Mesodermal cell (in vitro differentiated cells): ENCODE measurements at regions not wholly inside any gene's neighbourhood (a gene's known extent, or its start where the extent isn't known, plus 50 kb on each side); places are given as distances from the start of the nearest gene placed in this dataset.

Source experiments
- H3K27ac ChIP-seq: 2 replicates; pipeline ENCODE4 v1.7.0; 2013; ENCODE audit warnings: mild to moderate bottlenecking, low read depth, low read length, moderate library complexity; ENCODE audit not compliant: severe bottlenecking
- H3K36me3 ChIP-seq: 2 replicates; pipeline ENCODE4 v1.7.1; 2013; ENCODE audit warnings: mild to moderate bottlenecking, low read length, moderate library complexity; ENCODE audit not compliant: control insufficient read depth, insufficient read depth
- H3K4me1 ChIP-seq: one replicate; pipeline ENCODE4 v1.7.1; 2013; ENCODE audit warnings: mild to moderate bottlenecking, low read length; ENCODE audit not compliant: insufficient read depth, control insufficient read depth, poor library complexity, severe bottlenecking
- H3K4me3 ChIP-seq: 2 replicates; pipeline ENCODE4 v1.7.0; 2013; ENCODE audit warnings: low read length, control low read depth, mild to moderate bottlenecking; ENCODE audit not compliant: insufficient read depth, poor library complexity, severe bottlenecking; ENCODE audit errors: extremely low read depth
- H3K9me3 ChIP-seq: 2 replicates; pipeline ENCODE4 v1.7.1; 2013; ENCODE audit warnings: mild to moderate bottlenecking, low read length, moderate library complexity; ENCODE audit not compliant: control insufficient read depth
- WGBS, 2 experiments: methylation state at CpG; one replicate each; pipeline ENCODE4 v1.1.5; 2013; ENCODE audit warnings: missing lambda C conversion rate in 2 of 2; ENCODE audit not compliant: insufficient coverage in 2 of 2; 5-methylcytosine and 5-hydroxymethylcytosine counted together

DNA sequence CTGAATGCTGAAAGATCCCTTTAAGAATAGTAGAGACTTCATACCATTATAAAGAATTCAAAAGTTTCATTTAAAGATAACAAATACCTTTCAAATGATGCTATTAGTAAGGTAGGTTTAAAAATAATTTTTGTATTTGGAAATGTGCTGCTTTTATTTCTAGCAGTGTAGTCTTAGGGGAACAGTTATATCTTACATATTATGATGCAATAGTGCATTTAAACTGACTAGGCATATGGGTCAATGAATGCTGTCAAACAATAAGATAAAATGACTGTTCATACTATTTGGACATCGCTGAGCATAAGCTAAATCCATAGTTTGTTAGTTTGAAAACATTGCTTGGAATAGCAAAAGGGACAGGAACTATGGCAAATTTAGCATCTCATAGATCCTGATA lies 354.8 kb upstream of the SEMA3A start:
- Histone ChIP-seq H3K4me3 (no peak overlapping the region), H3K4me1 (no peaks in the 10 kb centered on the region), H3K27ac (no peak overlapping the region), H3K9me3 (no peaks in the 10 kb centered on the region), H3K36me3 (no peaks in the 10 kb centered on the region)
- WGBS, 2 experiments: no CpG with 5 or more reads among the region's 1 CpG

GRCh38 chr7:84548366-84549365 lies 354.1 kb upstream of the SEMA3A start:
- H3K27ac ChIP-seq: peak overlapping the region; percentile 16
- H3K4me3 ChIP-seq: no peak overlapping the region
- no peaks in the 10 kb centered on the region for H3K36me3 ChIP-seq
- no peaks in the 10 kb centered on the region for H3K4me1 ChIP-seq
- WGBS, 2 experiments: 50 to 67% methylated on average over 1 of the region's 5 CpGs
- no peaks in the 10 kb centered on the region for H3K9me3 ChIP-seq

DNA sequence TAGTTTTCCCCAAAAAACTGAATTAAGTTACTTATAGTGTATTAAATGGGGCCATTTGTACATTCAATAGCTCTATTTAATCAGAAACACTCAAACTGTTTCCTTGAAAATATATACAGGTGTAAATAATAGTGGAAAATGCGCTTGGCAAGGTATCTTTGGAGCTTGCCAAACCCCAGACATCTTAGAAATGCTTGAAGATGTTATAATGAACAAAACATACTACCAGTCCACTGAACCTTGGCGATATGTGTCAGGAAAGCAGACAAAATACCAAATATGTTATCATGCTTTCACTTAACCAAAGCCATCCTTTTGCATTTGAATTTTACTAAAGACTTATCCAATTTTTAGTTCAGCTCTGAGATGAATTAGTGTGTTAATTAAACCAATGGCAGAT lies 352.7 kb upstream of the SEMA3A start:
- no peaks in the 10 kb centered on the region for H3K36me3 ChIP-seq
- no peaks in the 10 kb centered on the region for H3K9me3 ChIP-seq
- H3K4me3 ChIP-seq: no peak overlapping the region
- H3K4me1 ChIP-seq: no peaks in the 10 kb centered on the region
- WGBS, 2 experiments: no CpG with 5 or more reads among the region's 2 CpGs
- no peak overlapping the region for H3K27ac ChIP-seq

GRCh38 chr7:84546403-84546802 lies 351.8 kb upstream of the SEMA3A start:
- H3K9me3 ChIP-seq: no peaks in the 10 kb centered on the region

DNA sequence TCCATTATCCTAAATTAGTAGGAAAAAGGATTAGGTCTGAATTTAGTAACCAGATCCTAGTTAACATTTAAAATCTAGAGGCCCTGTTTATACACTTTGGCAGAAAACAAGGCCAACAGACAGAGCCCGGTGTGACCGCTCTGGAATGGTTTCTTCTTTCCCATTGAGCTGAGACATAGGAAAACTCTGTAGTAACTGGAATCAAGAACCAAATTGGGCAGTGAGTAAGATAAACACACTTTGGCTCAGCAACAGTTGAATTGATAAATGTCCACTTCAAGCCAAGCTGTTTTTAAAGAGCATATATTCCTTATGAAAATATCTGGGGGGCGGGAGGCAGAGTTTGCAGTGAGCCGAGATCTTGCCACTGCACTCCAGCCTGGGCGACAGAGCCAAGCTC lies 343.7 kb upstream of the SEMA3A start:
- H3K27ac ChIP-seq: no peak overlapping the region
- no peak overlapping the region for H3K4me3 ChIP-seq
- H3K9me3 ChIP-seq: no peaks in the 10 kb centered on the region
- WGBS, 2 experiments: 100% methylated on average over 2 of the region's 5 CpGs
- H3K36me3 ChIP-seq: no peaks in the 10 kb centered on the region
- peaks cover 20% of the 10 kb centered on the region for H3K4me1 ChIP-seq

More at GRCh38 chr7:84546403-84546802, 351.8 kb upstream of the SEMA3A start:
- no peak overlapping the region for H3K4me3 ChIP-seq
- 83 to 98% methylated on average over 3 to 11 of the region's 12 CpGs for WGBS, 2 experiments
- H3K4me1 ChIP-seq: no peaks in the 10 kb centered on the region
- H3K36me3 ChIP-seq: no peaks in the 10 kb centered on the region
- H3K27ac ChIP-seq: no peak overlapping the region

DNA sequence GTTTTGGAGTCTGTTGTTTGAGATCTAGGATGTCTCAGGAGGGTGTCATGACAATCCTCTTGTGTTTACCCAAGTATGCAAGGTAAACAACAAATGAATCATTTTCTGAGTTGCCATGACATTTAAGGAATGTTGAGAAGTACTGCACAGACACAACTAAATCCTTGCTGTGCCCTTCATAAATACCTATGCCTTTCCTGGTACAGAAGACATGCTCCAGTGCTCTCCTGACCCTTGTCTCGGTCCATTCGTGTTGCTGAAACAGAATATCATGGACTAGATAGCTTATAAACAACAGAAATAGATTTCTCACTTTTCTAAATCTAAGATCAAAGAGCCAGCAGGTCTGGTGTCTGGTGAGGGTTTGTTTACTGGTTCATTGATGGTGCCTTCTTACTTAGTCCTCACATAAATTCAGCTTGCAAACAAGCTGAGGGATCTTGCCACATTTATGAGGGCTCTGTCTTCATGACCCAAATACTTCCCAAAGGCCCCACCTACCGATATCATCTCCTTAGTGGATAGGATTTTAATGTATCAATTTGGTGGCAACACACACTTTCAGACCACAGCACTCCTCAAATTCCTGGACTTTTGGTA lies 341.8 kb upstream of the SEMA3A start:
- peak overlapping the region; percentile 88 for H3K27ac ChIP-seq
- H3K4me3 ChIP-seq: no peak overlapping the region
- no CpG with 5 or more reads among the region's 3 CpGs for WGBS, 2 experiments
- H3K4me1 ChIP-seq: peaks cover 27% of the 10 kb centered on the region
- H3K9me3 ChIP-seq: no peaks in the 10 kb centered on the region
- H3K36me3 ChIP-seq: no peaks in the 10 kb centered on the region

DNA sequence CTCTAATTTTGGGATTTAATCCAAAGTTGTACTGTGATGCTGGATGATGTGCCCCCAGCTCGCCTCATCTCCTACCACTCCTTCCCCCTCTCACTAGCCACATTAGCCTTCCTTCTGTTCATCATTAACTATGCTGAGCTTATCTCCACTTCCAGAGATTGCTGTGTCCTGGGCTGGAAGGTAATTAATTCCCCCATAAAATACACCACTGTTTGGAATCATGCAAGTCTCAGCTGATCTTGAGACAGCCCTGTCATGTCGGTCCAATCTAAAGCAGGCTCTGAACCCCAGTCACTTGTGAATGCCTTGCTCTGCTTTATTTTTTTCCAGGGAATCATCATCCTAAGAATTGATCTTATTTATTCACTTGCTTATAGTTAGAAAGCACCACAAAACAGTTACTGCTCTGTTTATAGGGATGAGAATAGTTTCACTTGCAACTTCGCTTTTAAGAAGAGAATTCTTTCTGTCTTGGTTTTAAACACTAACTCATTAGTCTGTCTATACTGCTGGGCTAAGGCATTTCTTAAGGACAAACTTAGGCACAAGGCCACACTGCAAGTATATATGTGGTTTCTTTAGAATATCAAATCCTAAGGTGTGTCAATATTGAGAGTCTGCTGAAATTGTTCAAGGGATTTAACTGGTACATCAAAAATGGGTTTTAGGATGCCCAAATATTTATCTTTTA lies 341.1 kb upstream of the SEMA3A start:
- H3K36me3 ChIP-seq: no peaks in the 10 kb centered on the region
- H3K9me3 ChIP-seq: no peaks in the 10 kb centered on the region
- no peak overlapping the region for H3K4me3 ChIP-seq
- WGBS, 2 experiments: 83% methylated on average over 1 of the region's 3 CpGs; no CpG with 5 or more reads in 1 of the 2 experiments
- peak overlapping the region; percentile 88 for H3K27ac ChIP-seq
- H3K4me1 ChIP-seq: peaks cover 27% of the 10 kb centered on the region

GRCh38 chr7:84533182-84533581 lies 338.6 kb upstream of the SEMA3A start:
- no peak overlapping the region for H3K27ac ChIP-seq
- no peaks in the 10 kb centered on the region for H3K36me3 ChIP-seq
- H3K4me3 ChIP-seq: no peak overlapping the region
- peaks cover 30% of the 10 kb centered on the region for H3K4me1 ChIP-seq
- H3K9me3 ChIP-seq: no peaks in the 10 kb centered on the region

GRCh38 chr7:84532196-84532595 lies 337.6 kb upstream of the SEMA3A start:
- no peak overlapping the region for H3K27ac ChIP-seq
- no peaks in the 10 kb centered on the region for H3K9me3 ChIP-seq
- H3K4me1 ChIP-seq: peaks cover 29% of the 10 kb centered on the region
- H3K36me3 ChIP-seq: no peaks in the 10 kb centered on the region
- H3K4me3 ChIP-seq: no peak overlapping the region

- Histone ChIP-seq H3K4me1 (peaks cover 12% of the 10 kb centered on the region), H3K27ac (peak overlapping the region; percentile 16), H3K36me3 (no peaks in the 10 kb centered on the region), H3K9me3 (no peaks in the 10 kb centered on the region), H3K4me3 (no peak overlapping the region)
- WGBS, 2 experiments: 83% methylated on average over 1 of the region's 3 CpGs; no CpG with 5 or more reads in 1 of the 2 experiments
These were observed 335.1 kb upstream of the SEMA3A start for GRCh38 chr7:84529480-84530205.
